HG02981 (cell line): ENCODE measurements at regions not wholly inside any gene's neighbourhood (a gene's known extent, or its start where the extent isn't known, plus 50 kb on each side); places are given as distances from the start of the nearest gene placed in this dataset.
"Not testable (repeated sequence)": the region's sequence is repeated elsewhere in the genome, so short reads cannot be mapped to it uniquely, and the experiment has no call there.

Experiments
- ATAC-seq: cut with Tn5 transposase; IDR thresholded peaks from one replicate; pipeline ENCODE4 v1.9.1; 2021; ENCODE audit warnings: mild to moderate bottlenecking, moderate library complexity; ENCODE audit not compliant: unreplicated experiment

GRCh38 chr15:26083896-26084295, 220.8 kb upstream of the ATP10A start:
- ATAC-seq = no peak

GRCh38 chr15:26083457-26083856, 220.3 kb upstream of the ATP10A start:
- no peak for ATAC-seq

- ATAC-seq = peak; percentile 95
These were observed 219.3 kb upstream of the ATP10A start for GRCh38 chr15:26082221-26083109.

GRCh38 chr15:26081758-26082220, 218.7 kb upstream of the ATP10A start:
- ATAC-seq = no peak

- no peak for ATAC-seq
These were observed 212.6 kb upstream of the ATP10A start for GRCh38 chr15:26075770-26076169.

GRCh38 chr15:26073430-26074333, 210.6 kb upstream of the ATP10A start:
- ATAC-seq = no peak

- ATAC-seq = no peak
These were observed 207.0 kb upstream of the ATP10A start for GRCh38 chr15:26070095-26070532.

GRCh38 chr15:26069231-26069641, 206.1 kb upstream of the ATP10A start:
- ATAC-seq = no peak

GRCh38 chr15:26066896-26067295, 203.8 kb upstream of the ATP10A start:
- ATAC-seq = no peak

GRCh38 chr15:26065723-26066122, 202.6 kb upstream of the ATP10A start:
- no peak for ATAC-seq

- ATAC-seq = no peak
These were observed 198.1 kb upstream of the ATP10A start for GRCh38 chr15:26061248-26061647.

GRCh38 chr15:26056766-26057165, 193.6 kb upstream of the ATP10A start:
- not testable (repeated sequence) for ATAC-seq

- no peak for ATAC-seq
These were observed 188.9 kb upstream of the ATP10A start for GRCh38 chr15:26051761-26052675.

- no peak for ATAC-seq
These were observed 187.9 kb upstream of the ATP10A start for GRCh38 chr15:26050984-26051383.

- ATAC-seq = no peak
These were observed 187.0 kb upstream of the ATP10A start for GRCh38 chr15:26049900-26050657.

- ATAC-seq = no peak
These were observed 185.5 kb upstream of the ATP10A start for GRCh38 chr15:26048669-26049068.

- ATAC-seq = no peak
These were observed 182.4 kb upstream of the ATP10A start for GRCh38 chr15:26045516-26045915.

- no peak for ATAC-seq
These were observed 179.9 kb upstream of the ATP10A start for GRCh38 chr15:26043018-26043417.

GRCh38 chr15:26038693-26039092, 175.6 kb upstream of the ATP10A start:
- ATAC-seq = no peak

GRCh38 chr15:26037369-26037768, 174.2 kb upstream of the ATP10A start:
- no peak for ATAC-seq
